Naive thymus-derived CD4-positive, alpha-beta T cell (primary cell): ENCODE measurements at regions not wholly inside any gene's neighbourhood (a gene's known extent, or its start where the extent isn't known, plus 50 kb on each side); places are given as distances from the start of the nearest gene placed in this dataset.

ENCODE experiments used
- ATAC-seq: fragments of 150-1000 bp; cut with Tn5 transposase; 2 replicates; pipeline ENCODE4 v1.10.0; 2021; ENCODE audit warnings: mild to moderate bottlenecking, moderate library complexity
- CTCF ChIA-PET: fragments of 350-600 bp; sonication (Branson Sonifier 250); formaldehyde crosslinking; loops from one replicate; lab custom pipeline; 2021; ENCODE audit warnings: antibody characterized with exemption; lab: Charles Lee
- POLR2A ChIA-PET: fragments of 350-600 bp; sonication (Branson Sonifier 250); formaldehyde crosslinking; loops from one replicate; lab custom pipeline; 2021; ENCODE audit warnings: antibody characterized with exemption, inconsistent platforms; lab: Charles Lee
- DNase-seq, 9 donors: peaks; one replicate each; pipeline versions ENCODE4 v3.0.0 to v3.0.0-alpha.2; 2020 to 2022; ENCODE audit warnings: mixed read lengths in 1 of 9
- H3K27ac ChIP-seq: one replicate; pipeline ENCODE4 v1.7.0; 2013; ENCODE audit warnings: mild to moderate bottlenecking, low read depth, low read length, moderate library complexity
- H3K27me3 ChIP-seq, 2 donors: one replicate each; pipeline ENCODE4 v1.7.0; 2013; ENCODE audit warnings: low read length in 2 of 2, mild to moderate bottlenecking in 2 of 2, moderate library complexity in 2 of 2; ENCODE audit not compliant: control insufficient read depth in 2 of 2, insufficient read depth in 2 of 2
- H3K36me3 ChIP-seq, 3 experiments: 1 replicate in 2 of 3; 2 replicates in 1 of 3; pipeline ENCODE4 v1.7.0; 2013; ENCODE audit warnings: low read length in 3 of 3, mild to moderate bottlenecking in 3 of 3, moderate library complexity in 1 of 3; ENCODE audit not compliant: insufficient read depth in 3 of 3, control insufficient read depth in 2 of 3
- H3K4me1 ChIP-seq, 2 donors: one replicate each; pipeline ENCODE4 v1.7.0; 2013; ENCODE audit warnings: low read length in 2 of 2, mild to moderate bottlenecking in 2 of 2, moderate library complexity in 1 of 2; ENCODE audit not compliant: control insufficient read depth in 2 of 2, insufficient read depth in 2 of 2
- H3K4me3 ChIP-seq: 2 replicates; pipeline ENCODE4 v1.7.0; 2013; ENCODE audit warnings: mild to moderate bottlenecking, low read length
- H3K9me3 ChIP-seq, 3 experiments: 1 replicate in 2 of 3; 2 replicates in 1 of 3; pipeline ENCODE4 v1.7.0; 2013; ENCODE audit warnings: low read length in 3 of 3; ENCODE audit not compliant: control insufficient read depth in 2 of 3
- H3K27ac Mint-ChIP-seq, 9 donors: one replicate each; pipeline ENCODE4 v1.8.0; 2020 to 2022; ENCODE audit warnings: mixed read lengths in 9 of 9, mild to moderate bottlenecking in 8 of 9, moderate library complexity in 5 of 9, inconsistent platforms in 2 of 9
- H3K27me3 Mint-ChIP-seq, 5 donors: one replicate each; pipeline ENCODE4 v1.8.0; 2021 to 2022; ENCODE audit warnings: mixed read lengths in 5 of 5, mild to moderate bottlenecking in 1 of 5
- H3K36me3 Mint-ChIP-seq, 5 donors: one replicate each; pipeline ENCODE4 v1.8.0; 2020 to 2022; ENCODE audit warnings: mixed read lengths in 5 of 5, mild to moderate bottlenecking in 3 of 5, inconsistent platforms in 1 of 5
- H3K4me1 Mint-ChIP-seq, 7 donors: one replicate each; pipeline ENCODE4 v1.8.0; 2020 to 2022; ENCODE audit warnings: mixed read lengths in 7 of 7, mild to moderate bottlenecking in 3 of 7, inconsistent platforms in 1 of 7
- H3K4me3 Mint-ChIP-seq, 10 donors: one replicate each; pipeline ENCODE4 v1.8.0; 2020 to 2022; ENCODE audit warnings: mild to moderate bottlenecking in 10 of 10, mixed read lengths in 10 of 10, moderate library complexity in 6 of 10, inconsistent platforms in 2 of 10
- H3K9me3 Mint-ChIP-seq, 11 donors: one replicate each; pipeline ENCODE4 v1.8.0; 2020 to 2022; ENCODE audit warnings: mixed read lengths in 11 of 11, mild to moderate bottlenecking in 4 of 11, inconsistent platforms in 1 of 11, moderate library complexity in 1 of 11
- intact Hi-C, 2 donors: fragments of 100-400 bp; cut with micrococcal nuclease; formaldehyde crosslinking; loops; one replicate each; pipeline ENCODE4 v1.15.1; 2023

DNA sequence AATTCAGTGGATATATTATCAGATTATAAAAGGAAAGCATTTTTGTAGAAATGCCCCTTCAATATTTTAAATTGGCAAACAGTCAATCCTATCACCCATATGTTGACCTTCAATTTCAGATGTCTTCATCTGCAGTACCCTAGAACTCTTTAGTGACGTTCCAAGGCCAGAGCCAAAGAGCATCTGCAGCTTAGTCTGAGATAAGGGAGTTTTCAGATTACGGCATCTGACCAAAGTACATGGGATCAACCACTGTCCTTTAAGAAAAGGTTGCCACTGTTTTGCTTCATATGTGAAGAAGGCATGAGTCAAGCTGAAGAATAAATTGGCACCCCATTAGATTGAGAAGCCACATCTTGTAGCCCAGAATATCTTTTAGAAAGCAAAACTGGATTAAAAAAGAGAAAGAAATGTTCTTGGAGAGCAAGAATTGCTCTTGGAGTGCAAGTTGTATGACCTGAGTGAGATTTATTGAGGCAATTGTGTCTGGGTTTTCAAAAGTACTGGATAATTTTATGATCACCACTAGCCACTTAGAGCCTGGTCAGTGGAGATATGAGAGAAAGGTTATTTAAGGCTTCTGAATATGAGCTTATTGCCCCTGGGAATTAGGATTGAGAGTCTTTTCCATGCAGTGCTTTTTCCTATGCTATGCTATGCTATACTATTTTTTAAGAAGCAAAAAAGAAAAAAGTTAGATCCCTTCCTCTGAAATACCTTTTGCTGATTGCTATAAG is 251.9 kb upstream of the NR3C2 start:
- no peak for DNase-seq
- H3K4me3 Mint-ChIP-seq, result no peak overlapping the region
- intact Hi-C loops, result no loop called here
- ATAC-seq, result no peak
- no peaks in the 10 kb centered on the region for H3K4me1 Mint-ChIP-seq
- H3K36me3 ChIP-seq, result no peaks in the 10 kb centered on the region
- no peak overlapping the region for H3K27ac Mint-ChIP-seq
- no peak overlapping the region for H3K4me3 ChIP-seq
- H3K27me3 ChIP-seq, result no peaks in the 10 kb centered on the region
- ChIA-PET POLR2A (no interaction called here), CTCF (no interaction called here)
- H3K36me3 Mint-ChIP-seq, result no peaks in the 10 kb centered on the region
- H3K27me3 Mint-ChIP-seq, result peaks cover 0 to 4% (median 0%) of the 10 kb centered on the region in 5 donors
- no peak overlapping the region for H3K27ac ChIP-seq
- H3K9me3 ChIP-seq, result no peaks in the 10 kb centered on the region
- no peaks in the 10 kb centered on the region for H3K4me1 ChIP-seq
- H3K9me3 Mint-ChIP-seq, result peaks cover 0 to 3% (median 0%) of the 10 kb centered on the region in 11 donors

- CTCF ChIA-PET, result no interaction called here
- Mint-ChIP-seq H3K27me3 (peaks cover 0 to 8% (median 0%) of the 10 kb centered on the region in 5 donors), H3K9me3 (peaks cover 0 to 3% (median 0%) of the 10 kb centered on the region in 11 donors), H3K36me3 (no peaks in the 10 kb centered on the region), H3K4me1 (no peaks in the 10 kb centered on the region), H3K27ac (no peak overlapping the region), H3K4me3 (no peak overlapping the region)
- intact Hi-C loops, result no loop called here
- no peak for ATAC-seq
- DNase-seq, result no peak
- no peak overlapping the region for H3K27ac ChIP-seq
- H3K9me3 ChIP-seq, result no peaks in the 10 kb centered on the region
- POLR2A ChIA-PET, result no interaction called here
- H3K36me3 ChIP-seq, result no peaks in the 10 kb centered on the region
- no peaks in the 10 kb centered on the region for H3K27me3 ChIP-seq
- H3K4me1 ChIP-seq, result no peaks in the 10 kb centered on the region
- H3K4me3 ChIP-seq, result no peak overlapping the region
Observed at GRCh38 chr4:148692242-148692641, 250.0 kb upstream of the NR3C2 start.

DNA sequence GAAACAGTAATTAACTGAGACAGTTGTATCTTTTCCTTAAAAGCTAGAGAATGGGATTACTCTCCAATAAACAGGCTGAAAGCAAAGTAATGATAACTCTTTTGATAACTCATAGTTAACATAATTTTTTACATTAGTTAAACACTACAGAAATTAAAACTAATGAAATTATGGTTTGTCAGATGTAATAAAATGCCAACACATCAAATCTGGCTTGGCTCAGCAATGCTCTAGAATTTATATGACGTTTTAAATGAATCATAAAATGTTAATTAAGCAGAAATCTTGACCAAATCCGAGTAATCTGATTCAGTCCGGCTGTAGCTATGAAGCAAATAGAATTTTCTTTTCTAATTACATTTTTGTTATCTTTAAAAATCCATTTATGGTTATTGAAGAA is 244.2 kb upstream of the NR3C2 start:
- H3K27ac ChIP-seq, result no peak overlapping the region
- no peak overlapping the region for H3K4me3 Mint-ChIP-seq
- ATAC-seq, result no peak

DNA sequence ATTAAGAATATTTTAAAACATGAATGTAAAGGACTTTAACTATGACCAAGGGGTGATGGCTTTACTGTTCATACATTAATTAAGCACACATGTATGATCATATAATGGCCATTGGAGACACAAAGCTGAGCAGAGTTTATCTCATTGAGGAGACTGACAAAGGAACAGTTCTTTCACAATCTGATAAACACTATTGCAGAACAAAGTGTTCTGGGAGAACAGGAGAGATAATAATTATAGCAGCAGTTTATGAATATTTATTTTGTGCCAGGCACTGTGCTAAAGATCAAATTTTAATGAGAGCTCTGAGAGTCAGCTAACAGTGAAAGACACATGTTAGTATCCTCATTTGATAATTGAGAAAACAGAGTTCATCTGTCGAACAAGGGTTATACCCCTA is 242.4 kb upstream of the NR3C2 start:
- DNase-seq, result no peak
- Mint-ChIP-seq H3K4me1 (no peaks in the 10 kb centered on the region), H3K4me3 (no peak overlapping the region), H3K9me3 (no peaks in the 10 kb centered on the region), H3K27ac (no peak overlapping the region), H3K36me3 (no peaks in the 10 kb centered on the region), H3K27me3 (peaks cover 0 to 15% (median 4%) of the 10 kb centered on the region in 5 donors)
- H3K4me1 ChIP-seq, result no peaks in the 10 kb centered on the region
- ChIA-PET POLR2A (no interaction called here), CTCF (no interaction called here)
- H3K27ac ChIP-seq, result no peak overlapping the region
- intact Hi-C loops, result no loop called here
- no peaks in the 10 kb centered on the region for H3K36me3 ChIP-seq
- H3K27me3 ChIP-seq, result no peaks in the 10 kb centered on the region
- ATAC-seq, result no peak
- no peaks in the 10 kb centered on the region for H3K9me3 ChIP-seq
- H3K4me3 ChIP-seq, result no peak overlapping the region

More for the DNA sequence above, 244.2 kb upstream of the NR3C2 start:
- Histone ChIP-seq H3K36me3 (no peaks in the 10 kb centered on the region), H3K4me1 (no peaks in the 10 kb centered on the region), H3K4me3 (no peak overlapping the region), H3K9me3 (no peaks in the 10 kb centered on the region), H3K27me3 (no peaks in the 10 kb centered on the region)
- Mint-ChIP-seq H3K4me1 (no peaks in the 10 kb centered on the region), H3K36me3 (no peaks in the 10 kb centered on the region), H3K27me3 (peaks cover 0 to 15% (median 4%) of the 10 kb centered on the region in 5 donors), H3K27ac (no peak overlapping the region), H3K9me3 (peaks cover 0 to 3% (median 0%) of the 10 kb centered on the region in 11 donors)
- intact Hi-C loops, result no loop called here
- CTCF ChIA-PET, result no interaction called here
- no peak for DNase-seq
- POLR2A ChIA-PET, result no interaction called here

DNA sequence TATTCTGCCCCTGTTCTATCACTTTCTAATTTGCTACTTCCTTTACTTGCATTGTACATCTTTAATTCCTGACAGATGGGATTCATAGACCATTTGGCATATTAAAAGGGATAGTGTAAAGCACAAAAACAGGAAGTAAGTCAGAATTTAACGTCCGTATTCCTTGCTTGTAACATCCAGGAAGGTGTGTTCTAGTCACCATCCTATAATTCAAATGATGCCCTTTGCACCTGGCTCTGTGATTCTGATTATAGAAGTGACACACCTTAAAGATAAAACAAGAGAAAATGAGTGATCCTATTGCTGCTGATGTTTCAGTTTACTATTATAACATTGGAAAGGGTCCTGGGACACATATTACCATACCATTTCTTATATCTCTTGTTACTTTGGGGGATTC is 238.7 kb upstream of the NR3C2 start:
- intact Hi-C loops, result no loop called here
- H3K27ac Mint-ChIP-seq, result no peak overlapping the region
- Histone ChIP-seq H3K27ac (no peak overlapping the region), H3K36me3 (no peaks in the 10 kb centered on the region), H3K27me3 (no peaks in the 10 kb centered on the region), H3K9me3 (no peaks in the 10 kb centered on the region), H3K4me1 (no peaks in the 10 kb centered on the region), H3K4me3 (no peak overlapping the region)
- ChIA-PET POLR2A (no interaction called here), CTCF (no interaction called here)
- no peaks in the 10 kb centered on the region for H3K36me3 Mint-ChIP-seq
- ATAC-seq (no peak), DNase-seq (no peak)
- H3K4me1 Mint-ChIP-seq, result no peaks in the 10 kb centered on the region
- peaks cover 0 to 22% (median 0%) of the 10 kb centered on the region in 5 donors for H3K27me3 Mint-ChIP-seq
- no peak overlapping the region for H3K4me3 Mint-ChIP-seq
- peaks cover 0 to 3% (median 0%) of the 10 kb centered on the region in 11 donors for H3K9me3 Mint-ChIP-seq

DNA sequence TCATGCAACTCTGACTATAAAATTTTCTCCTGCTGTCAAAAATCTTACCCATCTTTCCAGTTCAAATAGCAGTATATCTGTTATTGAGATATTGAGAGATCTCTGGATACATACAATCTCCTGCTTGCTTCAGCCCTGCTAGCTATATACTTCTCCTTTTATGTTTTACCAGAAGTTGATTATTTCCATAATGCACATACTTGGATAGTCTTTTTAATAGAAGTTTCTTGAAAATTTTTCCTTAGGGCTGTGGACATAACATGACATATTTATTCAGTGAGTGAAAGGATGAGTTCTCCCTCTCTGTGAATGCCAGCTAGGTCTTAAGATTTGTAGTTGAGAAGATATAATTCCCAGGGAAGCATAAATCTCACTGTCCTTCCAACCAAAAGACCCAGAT is 234.1 kb upstream of the NR3C2 start:
- CTCF ChIA-PET, result interaction anchor here (0.6 kb wide), 1 partner anchor 1119 kb away, joined by 3 read pairs; no protein-coding TSS in a partner anchor
- DNase-seq (no peak), ATAC-seq (no peak)
- Mint-ChIP-seq H3K9me3 (peaks cover 0 to 5% (median 0%) of the 10 kb centered on the region in 11 donors), H3K27ac (no peak overlapping the region), H3K4me3 (no peak overlapping the region), H3K4me1 (no peaks in the 10 kb centered on the region), H3K27me3 (peaks cover 0 to 7% (median 0%) of the 10 kb centered on the region in 5 donors), H3K36me3 (no peaks in the 10 kb centered on the region)
- Histone ChIP-seq H3K9me3 (no peaks in the 10 kb centered on the region), H3K4me1 (no peaks in the 10 kb centered on the region), H3K27ac (no peak overlapping the region), H3K36me3 (no peaks in the 10 kb centered on the region), H3K27me3 (no peaks in the 10 kb centered on the region), H3K4me3 (no peak overlapping the region)
- POLR2A ChIA-PET, result no interaction called here
- intact Hi-C loops, result no loop called here

GRCh38 chr4:148674876-148675275 is 232.7 kb upstream of the NR3C2 start:
- H3K27me3 ChIP-seq, result no peaks in the 10 kb centered on the region
- Mint-ChIP-seq H3K9me3 (peaks cover 0 to 5% (median 0%) of the 10 kb centered on the region in 11 donors), H3K4me3 (no peak overlapping the region), H3K36me3 (no peaks in the 10 kb centered on the region), H3K27ac (no peak overlapping the region), H3K27me3 (peaks cover 0 to 7% (median 0%) of the 10 kb centered on the region in 5 donors), H3K4me1 (no peaks in the 10 kb centered on the region)
- ChIA-PET POLR2A (no interaction called here), CTCF (no interaction called here)
- DNase-seq (no peak), ATAC-seq (no peak)
- no peak overlapping the region for H3K27ac ChIP-seq
- intact Hi-C loops, result no loop called here
- no peaks in the 10 kb centered on the region for H3K4me1 ChIP-seq
- H3K4me3 ChIP-seq, result no peak overlapping the region
- no peaks in the 10 kb centered on the region for H3K9me3 ChIP-seq
- H3K36me3 ChIP-seq, result no peaks in the 10 kb centered on the region
